Endothelial cell (in vitro differentiated cells): ENCODE measurements at regions not wholly inside any gene's neighbourhood (a gene's known extent, or its start where the extent isn't known, plus 50 kb on each side); places are given as distances from the start of the nearest gene placed in this dataset.

Source experiments
- DNase-seq: peaks from one replicate; pipeline ENCODE4 v3.0.0; 2021; ENCODE audit warnings: low spot score
- H3K27ac Mint-ChIP-seq: one replicate; pipeline ENCODE4 v1.8.0; 2021; ENCODE audit warnings: mixed read lengths, inconsistent platforms; ENCODE audit not compliant: unreplicated experiment
- H3K27me3 Mint-ChIP-seq: one replicate; pipeline ENCODE4 v1.8.0; 2021; ENCODE audit warnings: mild to moderate bottlenecking, moderate library complexity, mixed read lengths, inconsistent platforms; ENCODE audit not compliant: unreplicated experiment
- H3K36me3 Mint-ChIP-seq: one replicate; pipeline ENCODE4 v1.8.0; 2021; ENCODE audit warnings: mild to moderate bottlenecking, low read depth, mixed read lengths, inconsistent platforms; ENCODE audit not compliant: unreplicated experiment
- H3K4me1 Mint-ChIP-seq: one replicate; pipeline ENCODE4 v1.8.0; 2021; ENCODE audit warnings: mild to moderate bottlenecking, mixed read lengths, inconsistent platforms; ENCODE audit not compliant: unreplicated experiment
- H3K4me3 Mint-ChIP-seq: one replicate; pipeline ENCODE4 v1.8.0; 2021; ENCODE audit warnings: mild to moderate bottlenecking, mixed read lengths, inconsistent platforms; ENCODE audit not compliant: unreplicated experiment
- H3K9me3 Mint-ChIP-seq: one replicate; pipeline ENCODE4 v1.8.0; 2021; ENCODE audit warnings: mixed read lengths, inconsistent platforms; ENCODE audit not compliant: unreplicated experiment
- CTCF ChIP-seq: fragments of 200-600 bp; sonication (generic); IDR thresholded peaks from one replicate; pipeline ENCODE4 v1.5.0; 2021; ENCODE audit warnings: antibody characterized with exemption; ENCODE audit not compliant: unreplicated experiment

- Mint-ChIP-seq H3K9me3 (no peaks in the 10 kb centered on the region), H3K27ac (no peak overlapping the region), H3K4me1 (peaks cover 9% of the 10 kb centered on the region), H3K36me3 (peaks cover 4% of the 10 kb centered on the region), H3K27me3 (peaks cover 3% of the 10 kb centered on the region), H3K4me3 (no peak overlapping the region)
- DNase-seq: no peak
- TF ChIP-seq CTCF: no peak
These were observed 75.6 kb upstream of the CNIH3 start for GRCh38 chr1:224540535-224540934.

GRCh38 chr1:224541072-224541790, 74.9 kb upstream of the CNIH3 start:
- peaks cover 9% of the 10 kb centered on the region for H3K4me1 Mint-ChIP-seq
- DNase-seq: no peak
- peaks cover 4% of the 10 kb centered on the region for H3K36me3 Mint-ChIP-seq
- no peaks in the 10 kb centered on the region for H3K9me3 Mint-ChIP-seq
- H3K27me3 Mint-ChIP-seq: peaks cover 3% of the 10 kb centered on the region
- no peak overlapping the region for H3K4me3 Mint-ChIP-seq
- H3K27ac Mint-ChIP-seq: no peak overlapping the region
- TF ChIP-seq CTCF: no peak

- Mint-ChIP-seq H3K36me3 (peaks cover 4% of the 10 kb centered on the region), H3K27me3 (peaks cover 3% of the 10 kb centered on the region), H3K27ac (no peak overlapping the region), H3K4me1 (peaks cover 9% of the 10 kb centered on the region), H3K4me3 (no peak overlapping the region), H3K9me3 (no peaks in the 10 kb centered on the region)
- DNase-seq: no peak
- no peak for TF ChIP-seq CTCF
These were observed 74.1 kb upstream of the CNIH3 start for GRCh38 chr1:224541901-224542630.

GRCh38 chr1:224542783-224543440, 73.2 kb upstream of the CNIH3 start:
- Mint-ChIP-seq H3K4me3 (no peak overlapping the region), H3K27me3 (peaks cover 3% of the 10 kb centered on the region), H3K4me1 (peaks cover 9% of the 10 kb centered on the region), H3K9me3 (no peaks in the 10 kb centered on the region), H3K36me3 (peaks cover 4% of the 10 kb centered on the region), H3K27ac (no peak overlapping the region)
- no peak for DNase-seq
- no peak for TF ChIP-seq CTCF

GRCh38 chr1:224543453-224543852, 72.7 kb upstream of the CNIH3 start:
- no peak for TF ChIP-seq CTCF
- DNase-seq: no peak
- Mint-ChIP-seq H3K27ac (no peak overlapping the region), H3K27me3 (peaks cover 3% of the 10 kb centered on the region), H3K4me1 (peaks cover 9% of the 10 kb centered on the region), H3K9me3 (no peaks in the 10 kb centered on the region), H3K36me3 (peaks cover 4% of the 10 kb centered on the region), H3K4me3 (no peak overlapping the region)
